ENCODE measurements at regions not wholly inside any gene's neighbourhood (a gene's known extent, or its start where the extent isn't known, plus 50 kb on each side); places are given as distances from the start of the nearest gene placed in this dataset.
A peak's percentile ranks its signal among the peaks of the same experiment; 100 is the strongest.

- ChIA-PET POLR2A (no interaction called here), CTCF (no interaction called here)
- DNase-seq (ENCODE audit: low read depth in 1 of 2, low spot score in 1 of 2): no peak
- Histone ChIP-seq H3K4me1 (peaks cover 4% of the 10 kb centered on the region; the same call in 2 of the 3 replicates), H3K27ac (no peak overlapping the region), H3K9me3 (no peaks in the 10 kb centered on the region), H3K4me2 (no peak overlapping the region), H3K4me3 (no peak overlapping the region)
- TF ChIP-seq ATOH8 (CRISPR knock-in tag; IDR thresholded peaks at IDR 0.05; ENCODE audit: low read depth) (no peak), ZSCAN20 (CRISPR knock-in tag; IDR thresholded peaks at IDR 0.05) (no peak), RARB (CRISPR knock-in tag; IDR thresholded peaks at IDR 0.05) (no peak)
- WGBS (ENCODE audit: missing lambda C conversion rate): 68% methylated on average over 6 of the region's 6 CpGs
- ATAC-seq: no peak
- no peak for FAIRE-seq
These were observed 83.9 kb upstream of the TSC22D1 start for GRCh38 chr13:44660050-44660449.

- H3K4me1 ChIP-seq: peaks cover 4% of the 10 kb centered on the region; the same call in 2 of the 3 replicates
- ChIA-PET CTCF (no interaction called here), POLR2A (no interaction called here)
- 26% methylated on average over 2 of the region's 3 CpGs for WGBS (ENCODE audit: missing lambda C conversion rate)
- H3K27ac ChIP-seq: 0 out of 6 replicates have a peak overlapping the region, but pooled peaks of 1 of the 2 experiments have one; percentile 39
- ATAC-seq (no peak), DNase-seq (ENCODE audit: low read depth in 1 of 2, low spot score in 1 of 2) (no peak), FAIRE-seq (no peak)
- no peak overlapping the region for H3K4me2 ChIP-seq
- no peak for TF ChIP-seq RNF2 (IDR thresholded peaks at IDR 0.05; ENCODE audit: borderline replicate concordance, low read depth)
- TF ChIP-seq ZFP36 (IDR thresholded peaks at IDR 0.05; ENCODE audit: borderline replicate concordance, partially characterized antibody): no peak
- no peak for TF ChIP-seq NPAS2 (CRISPR knock-in tag; IDR thresholded peaks at IDR 0.05; ENCODE audit: borderline replicate concordance)
- H3K4me3 ChIP-seq: no peak overlapping the region
- H3K9me3 ChIP-seq: no peaks in the 10 kb centered on the region
These were observed 77.0 kb upstream of the TSC22D1 start for GRCh38 chr13:44652962-44653660.

- Histone ChIP-seq H3K4me1 (peaks cover 4% of the 10 kb centered on the region; the same call in 2 of the 3 replicates), H3K4me2 (no peak overlapping the region), H3K9me3 (no peaks in the 10 kb centered on the region), H3K4me3 (no peak overlapping the region), H3K27ac (no peak overlapping the region)
- POLR2A ChIA-PET: no interaction called here
- FAIRE-seq (no peak), DNase-seq (ENCODE audit: low read depth in 1 of 2, low spot score in 1 of 2) (no peak), ATAC-seq (no peak)
- 83% methylated on average over 3 of the region's 3 CpGs for WGBS (ENCODE audit: missing lambda C conversion rate)
- TF ChIP-seq RCOR1 (IDR thresholded peaks at IDR 0.05; ENCODE audit: low read depth, low read length) (no peak), CHD4 (IDR thresholded peaks at IDR 0.05; ENCODE audit: borderline replicate concordance) (no peak), CHD2 (IDR thresholded peaks at IDR 0.05; ENCODE audit: low read length, partially characterized antibody) (no peak), CEBPB (IDR thresholded peaks at IDR 0.05) (no peak), USF2 (IDR thresholded peaks at IDR 0.05) (no peak), NR3C1 (IDR thresholded peaks at IDR 0.05) (no peak), JUN (IDR thresholded peaks at IDR 0.05) (no peak), SMC3 (IDR thresholded peaks at IDR 0.05) (no peak), CBX2 (IDR thresholded peaks at IDR 0.05; ENCODE audit: borderline replicate concordance, low read depth) (no peak), RARB (CRISPR knock-in tag; IDR thresholded peaks at IDR 0.05) (no peak), KDM1A (IDR thresholded peaks at IDR 0.05; ENCODE audit: low read depth) (no peak), PBX3 (IDR thresholded peaks at IDR 0.05) (no peak)
- CTCF ChIA-PET: no interaction called here
These were observed 76.0 kb upstream of the TSC22D1 start for GRCh38 chr13:44652168-44652567.

- FAIRE-seq (no peak), ATAC-seq (no peak), DNase-seq (ENCODE audit: low read depth in 1 of 2, low spot score in 1 of 2) (no peak)
- Histone ChIP-seq H3K4me3 (no peak overlapping the region), H3K9me3 (no peaks in the 10 kb centered on the region), H3K4me2 (no peak overlapping the region), H3K27ac (no peak overlapping the region), H3K4me1 (peaks cover 4% of the 10 kb centered on the region; the same call in 2 of the 3 replicates)
- ChIA-PET CTCF (no interaction called here), POLR2A (no interaction called here)
- WGBS (ENCODE audit: missing lambda C conversion rate): 77% methylated on average over 3 of the region's 3 CpGs
- TF ChIP-seq CBX8 (IDR thresholded peaks at IDR 0.05) (no peak), GATA3 (IDR thresholded peaks at IDR 0.05; ENCODE audit: borderline replicate concordance) (no peak), ELK1 (IDR thresholded peaks at IDR 0.05; ENCODE audit: low read depth, low read length) (no peak), ATOH8 (CRISPR knock-in tag; IDR thresholded peaks at IDR 0.05; ENCODE audit: low read depth) (no peak), MAZ (IDR thresholded peaks at IDR 0.05; ENCODE audit: borderline replicate concordance, low read depth, low read length) (no peak), ZFP36 (IDR thresholded peaks at IDR 0.05; ENCODE audit: borderline replicate concordance, partially characterized antibody) (no peak), KDM1A (IDR thresholded peaks at IDR 0.05; ENCODE audit: low read depth) (no peak), CHD4 (IDR thresholded peaks at IDR 0.05; ENCODE audit: borderline replicate concordance) (no peak), BCL3 (IDR thresholded peaks at IDR 0.05) (no peak), TP53 (CRISPR knock-in tag; IDR thresholded peaks at IDR 0.05) (no peak), HDAC2 (IDR thresholded peaks at IDR 0.05) (no peak), ZNF302 (CRISPR knock-in tag; IDR thresholded peaks at IDR 0.05) (no peak)
These were observed 75.6 kb upstream of the TSC22D1 start for GRCh38 chr13:44651724-44652123.
